Fibroblast of mammary gland (primary cell): ENCODE measurements at regions not wholly inside any gene's neighbourhood (a gene's known extent, or its start where the extent isn't known, plus 50 kb on each side); places are given as distances from the start of the nearest gene placed in this dataset.

Experiments
- DNase-seq: peaks from one replicate; pipeline ENCODE4 v3.0.0-alpha.2; 2010; ENCODE audit warnings: low read depth
- H3K4me3 ChIP-seq: 2 replicates; pipeline ENCODE4 v1.5.1; 2011; ENCODE audit warnings: low read depth, mild to moderate bottlenecking, low read length, moderate library complexity; ENCODE audit not compliant: control insufficient read depth
- CTCF ChIP-seq: conservative IDR thresholded peaks from 2 replicates; pipeline ENCODE4 v1.5.1; 2011; ENCODE audit warnings: low read depth, low read length, inconsistent platforms; ENCODE audit not compliant: control insufficient read depth, insufficient read depth

- DNase-seq: no peak
- no peak overlapping the region for H3K4me3 ChIP-seq
- TF ChIP-seq CTCF: no peak
Measured at GRCh38 chr2:215851696-215852095, 161.7 kb downstream of the MREG start.

GRCh38 chr2:215851082-215851481, 162.3 kb downstream of the MREG start:
- no peak for TF ChIP-seq CTCF
- H3K4me3 ChIP-seq: no peak overlapping the region
- DNase-seq: peak; percentile 61

GRCh38 chr2:215850380-215850779, 163.0 kb downstream of the MREG start:
- TF ChIP-seq CTCF: no peak

GRCh38 chr2:215849771-215850170, 163.6 kb downstream of the MREG start:
- DNase-seq: no peak

More at GRCh38 chr2:215850380-215850779, 163.0 kb downstream of the MREG start:
- no peak for DNase-seq
- no peak overlapping the region for H3K4me3 ChIP-seq

GRCh38 chr2:215848698-215849097, 164.7 kb downstream of the MREG start:
- DNase-seq: peak; percentile 25
- H3K4me3 ChIP-seq: no peak overlapping the region
- no peak for TF ChIP-seq CTCF

More at GRCh38 chr2:215849771-215850170, 163.6 kb downstream of the MREG start:
- TF ChIP-seq CTCF: no peak
- no peak overlapping the region for H3K4me3 ChIP-seq

GRCh38 chr2:215848146-215848545, 165.2 kb downstream of the MREG start:
- H3K4me3 ChIP-seq: no peak overlapping the region
- TF ChIP-seq CTCF: no peak
- DNase-seq: no peak

GRCh38 chr2:215847718-215848117, 165.6 kb downstream of the MREG start:
- TF ChIP-seq CTCF: no peak
- H3K4me3 ChIP-seq: no peak overlapping the region
- DNase-seq: peak; percentile 40
